GM23248 (cell line): ENCODE measurements at regions not wholly inside any gene's neighbourhood (a gene's known extent, or its start where the extent isn't known, plus 50 kb on each side); places are given as distances from the start of the nearest gene placed in this dataset.

ENCODE experiments used
- DNase-seq: peaks from one replicate; pipeline ENCODE4 v3.0.0-alpha.2; 2015
- H2AFZ ChIP-seq: fragments of 200-600 bp; sonication (generic); 2 replicates; pipeline ENCODE4 v1.6.1; 2016; ENCODE audit warnings: antibody characterized with exemption
- H3F3A ChIP-seq: fragments of 200-600 bp; sonication (generic); 2 replicates; pipeline ENCODE4 v1.6.1; 2016; ENCODE audit warnings: mild to moderate bottlenecking, antibody characterized with exemption, mixed run types; ENCODE audit not compliant: insufficient read depth
- H3K27ac ChIP-seq: fragments of 200-600 bp; sonication (generic); 2 replicates; pipeline ENCODE4 v1.5.1; 2016; ENCODE audit warnings: mild to moderate bottlenecking
- H3K27me3 ChIP-seq: fragments of 200-600 bp; sonication (generic); replicated peaks from 2 replicates; pipeline ENCODE4 v1.6.1; 2016; ENCODE audit warnings: mild to moderate bottlenecking; ENCODE audit not compliant: insufficient read depth
- H3K36me3 ChIP-seq: fragments of 200-600 bp; sonication (generic); 2 replicates; pipeline ENCODE4 v1.6.1; 2016; ENCODE audit warnings: low read depth, mild to moderate bottlenecking
- H3K4me1 ChIP-seq: fragments of 200-600 bp; sonication (generic); 2 replicates; pipeline ENCODE4 v1.6.1; 2016; ENCODE audit warnings: mild to moderate bottlenecking; ENCODE audit not compliant: insufficient read depth
- H3K4me2 ChIP-seq: fragments of 200-600 bp; sonication (generic); one replicate; pipeline ENCODE4 v1.6.1; 2016; ENCODE audit warnings: mild to moderate bottlenecking; ENCODE audit not compliant: unreplicated experiment
- H3K4me3 ChIP-seq: fragments of 200-600 bp; sonication (generic); 2 replicates; pipeline ENCODE4 v1.5.1; 2016; ENCODE audit warnings: mild to moderate bottlenecking
- H3K79me2 ChIP-seq: fragments of 200-600 bp; sonication (generic); 2 replicates; pipeline ENCODE4 v1.6.1; 2016; ENCODE audit warnings: mild to moderate bottlenecking; ENCODE audit not compliant: insufficient read depth
- H3K9ac ChIP-seq: fragments of 200-600 bp; sonication (generic); 2 replicates; pipeline ENCODE4 v1.6.1; 2016; ENCODE audit warnings: mild to moderate bottlenecking
- H3K9me2 ChIP-seq: fragments of 200-600 bp; sonication (generic); 2 replicates; pipeline ENCODE4 v1.6.1; 2016; ENCODE audit warnings: mixed run types, mild to moderate bottlenecking, moderate library complexity; ENCODE audit not compliant: insufficient read depth
- H3K9me3 ChIP-seq: fragments of 200-600 bp; sonication (generic); one replicate; pipeline ENCODE4 v1.6.1; 2017; ENCODE audit warnings: low read depth
- H4K20me1 ChIP-seq: fragments of 200-600 bp; sonication (generic); 2 replicates; pipeline ENCODE4 v1.6.0; 2016; ENCODE audit not compliant: insufficient read depth
- EZH2 ChIP-seq: fragments of 200-600 bp; sonication (generic); IDR thresholded peaks from 2 replicates; pipeline ENCODE4 v1.6.1; 2018; ENCODE audit warnings: antibody characterized with exemption, mild to moderate bottlenecking; ENCODE audit not compliant: insufficient read depth, poor library complexity, severe bottlenecking
- EZH2phosphoT487 ChIP-seq: fragments of 200-600 bp; sonication (generic); IDR thresholded peaks from 2 replicates; pipeline ENCODE4 v1.6.1; 2018; ENCODE audit warnings: antibody characterized with exemption, moderate library complexity, mild to moderate bottlenecking, low read depth; ENCODE audit not compliant: insufficient read depth
- WGBS, 2 experiments: methylation state at CpG; one replicate each; pipeline ENCODE4 v1.1.6; 2015 to 2017; ENCODE audit warnings: low lambda C conversion rate in 2 of 2, low coverage in 1 of 2; ENCODE audit errors: missing lambda C conversion rate in 2 of 2; 5-methylcytosine and 5-hydroxymethylcytosine counted together
- in situ Hi-C: fragments of 300-500 bp; cut with MboI; formaldehyde crosslinking; loops from 2 replicates; pipeline ENCODE4 v1.15.0; 2020

- DNase-seq: no peak
- TF ChIP-seq EZH2phosphoT487 (no peak), EZH2 (no peak)
- WGBS, 2 experiments: 41 to 71% methylated on average over 1 of the region's 1 CpG
- Histone ChIP-seq H3F3A (no peaks in the 10 kb centered on the region), H2AFZ (no peak overlapping the region), H3K36me3 (no peaks in the 10 kb centered on the region), H3K27ac (no peak overlapping the region), H3K9ac (no peak overlapping the region), H4K20me1 (no peaks in the 10 kb centered on the region), H3K9me3 (no peaks in the 10 kb centered on the region), H3K27me3 (no peaks in the 10 kb centered on the region), H3K4me1 (no peaks in the 10 kb centered on the region), H3K4me2 (no peak overlapping the region), H3K79me2 (no peaks in the 10 kb centered on the region), H3K4me3 (no peak overlapping the region), H3K9me2 (no peaks in the 10 kb centered on the region)
- in situ Hi-C loops: no loop called here
Measured at GRCh38 chr1:194078765-194079164, 892.4 kb upstream of the B3GALT2 start.

GRCh38 chr1:194076646-194077045, 890.2 kb upstream of the B3GALT2 start:
- Histone ChIP-seq H2AFZ (no peak overlapping the region), H3K4me2 (no peak overlapping the region), H3F3A (no peaks in the 10 kb centered on the region), H3K27me3 (no peaks in the 10 kb centered on the region), H3K36me3 (no peaks in the 10 kb centered on the region), H4K20me1 (no peaks in the 10 kb centered on the region), H3K4me3 (no peak overlapping the region), H3K27ac (no peak overlapping the region), H3K9me2 (no peaks in the 10 kb centered on the region), H3K79me2 (no peaks in the 10 kb centered on the region), H3K4me1 (no peaks in the 10 kb centered on the region), H3K9ac (no peak overlapping the region), H3K9me3 (no peaks in the 10 kb centered on the region)
- WGBS, 2 experiments: 0% methylated on average over 1 of the region's 1 CpG
- in situ Hi-C loops: no loop called here
- TF ChIP-seq EZH2 (no peak), EZH2phosphoT487 (no peak)
- no peak for DNase-seq

- DNase-seq: no peak
- H3K27me3 ChIP-seq: no peaks in the 10 kb centered on the region
- H3K4me2 ChIP-seq: no peak overlapping the region
- no peaks in the 10 kb centered on the region for H3K9me3 ChIP-seq
- no peak overlapping the region for H2AFZ ChIP-seq
- H3K79me2 ChIP-seq: no peaks in the 10 kb centered on the region
- no peaks in the 10 kb centered on the region for H3K9me2 ChIP-seq
- no peaks in the 10 kb centered on the region for H3K36me3 ChIP-seq
- 14 to 16% methylated on average over 3 of the region's 3 CpGs for WGBS, 2 experiments
- in situ Hi-C loops: no loop called here
- H3K27ac ChIP-seq: no peak overlapping the region
- H3K4me3 ChIP-seq: no peak overlapping the region
- no peak overlapping the region for H3K9ac ChIP-seq
- no peaks in the 10 kb centered on the region for H3K4me1 ChIP-seq
- no peaks in the 10 kb centered on the region for H3F3A ChIP-seq
- H4K20me1 ChIP-seq: no peaks in the 10 kb centered on the region
- no peak for TF ChIP-seq EZH2phosphoT487
- no peak for TF ChIP-seq EZH2
Measured at GRCh38 chr1:194073833-194074232, 887.4 kb upstream of the B3GALT2 start.

- Histone ChIP-seq H3K27me3 (no peaks in the 10 kb centered on the region), H3K27ac (no peak overlapping the region), H3K9me3 (no peaks in the 10 kb centered on the region), H3K4me3 (no peak overlapping the region), H2AFZ (no peak overlapping the region), H3K4me2 (no peak overlapping the region), H4K20me1 (no peaks in the 10 kb centered on the region), H3K9me2 (no peaks in the 10 kb centered on the region), H3K9ac (no peak overlapping the region), H3F3A (no peaks in the 10 kb centered on the region), H3K4me1 (no peaks in the 10 kb centered on the region), H3K36me3 (no peaks in the 10 kb centered on the region), H3K79me2 (no peaks in the 10 kb centered on the region)
- no peak for TF ChIP-seq EZH2phosphoT487
- TF ChIP-seq EZH2: no peak
- no peak for DNase-seq
- in situ Hi-C loops: no loop called here
Measured at GRCh38 chr1:194071205-194071604, 884.8 kb upstream of the B3GALT2 start.

GRCh38 chr1:194069831-194070218, 883.4 kb upstream of the B3GALT2 start:
- Histone ChIP-seq H3K9me3 (no peaks in the 10 kb centered on the region), H2AFZ (no peak overlapping the region), H3K79me2 (no peaks in the 10 kb centered on the region), H3K4me2 (no peak overlapping the region), H3K9me2 (no peaks in the 10 kb centered on the region), H3K4me3 (no peak overlapping the region), H4K20me1 (no peaks in the 10 kb centered on the region), H3K36me3 (no peaks in the 10 kb centered on the region), H3K27me3 (no peaks in the 10 kb centered on the region), H3K27ac (no peak overlapping the region), H3K4me1 (no peaks in the 10 kb centered on the region), H3K9ac (no peak overlapping the region), H3F3A (no peaks in the 10 kb centered on the region)
- DNase-seq: no peak
- WGBS, 2 experiments: 29 to 44% methylated on average over 1 of the region's 1 CpG
- in situ Hi-C loops: no loop called here
- TF ChIP-seq EZH2: no peak
- no peak for TF ChIP-seq EZH2phosphoT487
